ENCODE measurements at regions not wholly inside any gene's neighbourhood (a gene's known extent, or its start where the extent isn't known, plus 50 kb on each side); places are given as distances from the start of the nearest gene placed in this dataset.

DNA sequence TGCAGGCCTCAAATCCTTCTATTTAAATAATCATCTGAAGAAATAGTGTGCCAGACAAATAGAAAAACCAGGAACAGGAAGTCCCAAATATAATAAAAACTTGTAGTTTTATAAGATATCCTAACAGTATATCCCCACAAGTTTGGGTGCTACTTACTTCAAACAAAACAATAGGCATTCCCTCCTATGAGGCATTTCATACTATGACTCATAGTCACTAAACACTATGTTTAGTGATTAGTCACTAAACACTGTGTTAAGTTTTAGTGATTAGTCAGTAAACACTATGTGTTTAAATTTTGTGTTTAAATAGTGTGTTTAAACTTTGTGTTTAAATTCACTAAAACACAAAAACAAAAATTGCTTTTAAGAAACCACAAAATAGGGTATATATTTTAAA, 407.0 kb upstream of the CDH19 start:
- DNase-seq (ENCODE audit: extremely low read depth, low read depth) = no peak
- TF ChIP-seq, protein P1, sequence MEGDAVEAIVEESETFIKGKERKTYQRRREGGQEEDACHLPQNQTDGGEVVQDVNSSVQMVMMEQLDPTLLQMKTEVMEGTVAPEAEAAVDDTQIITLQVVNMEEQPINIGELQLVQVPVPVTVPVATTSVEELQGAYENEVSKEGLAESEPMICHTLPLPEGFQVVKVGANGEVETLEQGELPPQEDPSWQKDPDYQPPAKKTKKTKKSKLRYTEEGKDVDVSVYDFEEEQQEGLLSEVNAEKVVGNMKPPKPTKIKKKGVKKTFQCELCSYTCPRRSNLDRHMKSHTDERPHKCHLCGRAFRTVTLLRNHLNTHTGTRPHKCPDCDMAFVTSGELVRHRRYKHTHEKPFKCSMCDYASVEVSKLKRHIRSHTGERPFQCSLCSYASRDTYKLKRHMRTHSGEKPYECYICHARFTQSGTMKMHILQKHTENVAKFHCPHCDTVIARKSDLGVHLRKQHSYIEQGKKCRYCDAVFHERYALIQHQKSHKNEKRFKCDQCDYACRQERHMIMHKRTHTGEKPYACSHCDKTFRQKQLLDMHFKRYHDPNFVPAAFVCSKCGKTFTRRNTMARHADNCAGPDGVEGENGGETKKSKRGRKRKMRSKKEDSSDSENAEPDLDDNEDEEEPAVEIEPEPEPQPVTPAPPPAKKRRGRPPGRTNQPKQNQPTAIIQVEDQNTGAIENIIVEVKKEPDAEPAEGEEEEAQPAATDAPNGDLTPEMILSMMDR (IDR thresholded peaks at IDR 0.05; ENCODE audit: low read depth, low read length, missing control alignments) = no peak

DNA sequence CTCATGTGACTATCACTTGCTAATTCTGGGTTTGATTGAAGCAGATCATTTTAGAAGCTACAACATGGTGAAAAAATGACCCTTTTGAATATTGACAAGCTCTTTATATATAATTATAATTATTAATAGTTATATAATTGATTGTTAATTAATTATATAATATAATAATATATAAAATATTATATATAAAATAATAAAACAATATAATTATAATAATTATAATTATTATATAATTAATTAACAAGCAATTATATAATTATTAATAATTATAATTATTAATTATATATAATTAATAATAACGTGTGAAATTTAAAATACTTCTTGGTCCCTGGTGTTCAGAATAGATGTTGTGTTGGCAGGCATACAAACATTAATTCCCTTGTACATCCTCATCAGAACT, 404.1 kb upstream of the CDH19 start:
- no peak overlapping the region for H3K4me3 ChIP-seq (replicated peaks; ENCODE audit: low read depth, low read length)
- DNase-seq (ENCODE audit: extremely low read depth, low read depth) = no peak
- TF ChIP-seq, protein P1 (IDR thresholded peaks at IDR 0.05; ENCODE audit: low read depth, low read length, missing control alignments) = no peak

More for the DNA sequence above, 407.0 kb upstream of the CDH19 start:
- no peak overlapping the region for H3K4me3 ChIP-seq (replicated peaks; ENCODE audit: low read depth, low read length)

DNA sequence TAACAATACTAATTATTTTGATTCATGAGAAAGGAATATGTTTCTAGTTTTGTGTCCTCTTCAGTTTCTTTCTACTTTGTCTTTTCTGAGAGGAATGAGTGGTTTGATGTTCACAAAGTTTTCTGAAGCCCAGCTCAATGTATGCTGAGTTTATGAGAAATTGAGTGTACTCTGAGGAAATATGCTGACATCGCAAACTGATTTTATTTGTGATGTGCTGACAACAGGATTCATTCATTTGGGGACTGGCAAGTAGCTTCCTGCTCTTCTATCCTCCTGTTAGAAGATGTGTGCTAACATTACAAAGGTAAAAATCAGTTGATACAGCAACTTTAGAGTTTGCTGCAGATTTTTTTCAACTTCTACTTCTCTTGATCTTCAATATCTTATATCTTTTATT, 403.2 kb upstream of the CDH19 start:
- H3K4me3 ChIP-seq (replicated peaks; ENCODE audit: low read depth, low read length) = no peak overlapping the region
- DNase-seq (ENCODE audit: extremely low read depth, low read depth) = no peak
- TF ChIP-seq, protein P1 (IDR thresholded peaks at IDR 0.05; ENCODE audit: low read depth, low read length, missing control alignments) = no peak

DNA sequence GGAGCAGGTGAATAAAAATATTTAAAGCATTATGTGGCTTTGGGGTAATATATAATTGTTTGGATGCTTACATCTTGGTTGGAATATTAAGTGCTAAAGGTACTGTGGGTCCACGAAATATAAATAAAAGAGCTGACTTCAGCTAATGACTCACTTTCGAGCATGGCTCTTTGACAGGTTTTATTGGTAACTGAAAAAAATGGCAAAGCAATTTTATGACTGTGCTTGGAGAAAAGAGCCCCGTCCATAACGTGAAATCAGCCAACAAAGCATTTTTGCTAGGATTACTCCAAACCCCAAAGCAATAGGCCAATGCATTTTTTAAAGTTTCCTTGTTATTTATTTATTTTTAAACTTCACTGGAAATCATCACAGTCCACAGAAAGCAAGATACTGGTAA, 397.2 kb upstream of the CDH19 start:
- DNase-seq (ENCODE audit: extremely low read depth, low read depth) = no peak
- TF ChIP-seq, protein P1 (IDR thresholded peaks at IDR 0.05; ENCODE audit: low read depth, low read length, missing control alignments) = no peak
- H3K4me3 ChIP-seq (replicated peaks; ENCODE audit: low read depth, low read length) = no peak overlapping the region

DNA sequence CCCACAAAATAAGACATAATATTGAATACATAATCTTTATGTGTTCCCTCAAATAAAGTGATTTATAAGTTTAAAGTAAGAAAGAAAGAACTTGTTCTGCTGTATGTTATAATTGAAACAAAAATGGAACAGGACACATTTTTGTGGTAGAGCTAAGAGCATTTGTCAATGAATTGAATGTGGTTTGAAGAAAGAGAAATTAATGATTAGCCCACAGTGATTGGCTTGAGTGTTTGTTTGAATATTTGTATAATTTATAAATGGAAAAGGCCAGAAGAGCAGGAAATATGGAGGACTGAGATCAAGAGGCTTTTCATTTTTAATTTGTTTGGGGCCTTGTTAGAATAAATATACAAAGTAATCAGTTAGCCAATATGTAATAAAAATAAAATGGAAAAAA, 395.1 kb upstream of the CDH19 start:
- DNase-seq (ENCODE audit: extremely low read depth, low read depth) = no peak

DNA sequence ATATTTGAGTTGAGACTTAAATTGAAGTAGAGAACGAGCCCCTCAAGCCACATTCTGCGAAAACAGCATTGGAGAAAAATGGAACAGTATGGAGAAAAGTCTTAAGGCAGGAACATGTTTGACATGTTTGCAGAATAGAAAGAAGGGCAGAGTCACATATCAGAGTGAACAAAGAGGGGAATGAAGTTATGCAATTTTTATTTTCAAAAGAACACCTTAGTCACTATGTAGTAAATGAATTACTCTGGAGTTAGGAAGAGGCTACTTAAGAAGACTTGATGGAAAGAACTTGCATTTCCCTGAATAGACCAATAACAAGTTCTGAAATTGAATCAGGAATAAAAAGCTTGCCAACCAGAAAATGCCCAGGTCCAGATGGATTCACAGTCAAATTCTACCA, 391.4 kb upstream of the CDH19 start:
- no peak overlapping the region for H3K4me3 ChIP-seq (replicated peaks; ENCODE audit: low read depth, low read length)
- TF ChIP-seq, protein P1 (IDR thresholded peaks at IDR 0.05; ENCODE audit: low read depth, low read length, missing control alignments) = no peak
- no peak for DNase-seq (ENCODE audit: extremely low read depth, low read depth)

More for the DNA sequence above, 395.1 kb upstream of the CDH19 start:
- no peak overlapping the region for H3K4me3 ChIP-seq (replicated peaks; ENCODE audit: low read depth, low read length)
- TF ChIP-seq, protein P1 (IDR thresholded peaks at IDR 0.05; ENCODE audit: low read depth, low read length, missing control alignments) = no peak

DNA sequence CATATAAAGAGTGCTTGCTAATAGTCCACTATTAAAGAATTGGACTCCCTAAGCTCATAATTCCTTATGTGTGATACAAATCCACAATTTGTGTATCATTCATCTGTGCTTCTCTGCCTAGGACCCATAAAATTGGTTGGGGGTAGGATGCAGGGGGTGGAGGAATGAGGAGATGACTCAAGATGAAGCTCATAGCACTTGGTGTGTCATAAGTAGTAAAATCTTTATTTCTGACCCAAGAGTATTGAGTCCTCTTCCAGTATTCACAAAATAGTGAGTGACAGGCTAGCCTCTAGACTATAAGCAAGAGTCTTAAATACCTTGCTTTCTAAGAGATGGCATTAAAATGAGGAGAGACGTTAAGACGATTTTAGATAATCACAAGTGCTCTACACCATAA, 390.9 kb upstream of the CDH19 start:
- DNase-seq (ENCODE audit: extremely low read depth, low read depth) = no peak
- no peak overlapping the region for H3K4me3 ChIP-seq (replicated peaks; ENCODE audit: low read depth, low read length)
- TF ChIP-seq, protein P1 (IDR thresholded peaks at IDR 0.05; ENCODE audit: low read depth, low read length, missing control alignments) = no peak

Data from HFF-Myc (cell line).